Endothelial cell of umbilical vein (primary cell): ENCODE measurements at regions not wholly inside any gene's neighbourhood (a gene's known extent, or its start where the extent isn't known, plus 50 kb on each side); places are given as distances from the start of the nearest gene placed in this dataset.

Source experiments
- CTCF ChIP-seq, 2 donors: IDR thresholded peaks; 1 replicate in 1 of 2; 2 replicates in 1 of 2; pipeline ENCODE4 v1.5.1; 2011; ENCODE audit warnings: low read length in 2 of 2, mild to moderate bottlenecking in 2 of 2, moderate library complexity in 2 of 2, control low read depth in 1 of 2, inconsistent platforms in 1 of 2, low read depth in 1 of 2; ENCODE audit not compliant: insufficient read depth in 1 of 2; ENCODE audit errors: extremely low read depth in 1 of 2
- EZH2 ChIP-seq: IDR thresholded peaks from 2 replicates; pipeline ENCODE4 v1.6.1; 2012; ENCODE audit warnings: borderline replicate concordance, low read depth, mild to moderate bottlenecking, moderate library complexity, low read length, inconsistent platforms; ENCODE audit not compliant: severe bottlenecking
- POLR2A ChIP-seq: IDR thresholded peaks from 2 replicates; pipeline ENCODE4 v1.6.1; 2012; ENCODE audit warnings: low read depth, mild to moderate bottlenecking, control low read depth, low read length
- POLR2AphosphoS5 ChIP-seq: IDR thresholded peaks from 2 replicates; pipeline ENCODE4 v1.6.1; 2012; ENCODE audit warnings: low read depth, mild to moderate bottlenecking, control low read depth, low read length, moderate library complexity; ENCODE audit not compliant: insufficient read depth

GRCh38 chr2:217736776-217737550 lies 265.8 kb downstream of the TNS1 start:
- no peak for TF ChIP-seq EZH2
- TF ChIP-seq CTCF (IDR thresholded peaks at IDR 0.05; ENCODE audit: extremely low read depth in 1 of 2, insufficient read depth in 1 of 2, low read depth in 1 of 2, low read length in 2 of 2): no peak
- no peak for TF ChIP-seq POLR2AphosphoS5
- no peak for TF ChIP-seq POLR2A
